Karpas-422 (cell line): ENCODE measurements at regions not wholly inside any gene's neighbourhood (a gene's known extent, or its start where the extent isn't known, plus 50 kb on each side); places are given as distances from the start of the nearest gene placed in this dataset.

ENCODE experiments used
- DNase-seq: peaks from one replicate; pipeline ENCODE4 v3.0.0-alpha.2; 2015
- H2AFZ ChIP-seq: fragments of 200-600 bp; sonication (generic); 2 replicates; pipeline ENCODE4 v1.6.1; 2014; ENCODE audit warnings: antibody characterized with exemption, low read length, mixed read lengths
- H3K27ac ChIP-seq: fragments of 200-600 bp; sonication (generic); 2 replicates; pipeline ENCODE4 v1.5.1; 2014; ENCODE audit warnings: mild to moderate bottlenecking, low read length, moderate library complexity
- H3K27me3 ChIP-seq: fragments of 200-600 bp; sonication (generic); 2 replicates; pipeline ENCODE4 v1.6.1; 2014; ENCODE audit warnings: low read length, mixed read lengths
- H3K36me3 ChIP-seq: fragments of 200-600 bp; sonication (generic); 2 replicates; pipeline ENCODE4 v1.6.1; 2014; ENCODE audit warnings: low read length, mixed read lengths; ENCODE audit not compliant: insufficient read depth
- H3K4me1 ChIP-seq: fragments of 200-600 bp; sonication (generic); 2 replicates; pipeline ENCODE4 v1.6.1; 2014; ENCODE audit warnings: mild to moderate bottlenecking, low read length, mixed read lengths
- H3K4me2 ChIP-seq: fragments of 200-600 bp; sonication (generic); 2 replicates; pipeline ENCODE4 v1.6.1; 2014; ENCODE audit warnings: low read length, low read depth, mild to moderate bottlenecking; ENCODE audit not compliant: poor library complexity, severe bottlenecking
- H3K4me3 ChIP-seq: fragments of 200-600 bp; sonication (generic); 2 replicates; pipeline ENCODE4 v1.5.1; 2014; ENCODE audit warnings: mild to moderate bottlenecking, antibody characterized with exemption, low read length, mixed read lengths
- H3K79me2 ChIP-seq: fragments of 200-600 bp; sonication (generic); 2 replicates; pipeline ENCODE4 v1.6.1; 2014; ENCODE audit warnings: mild to moderate bottlenecking, low read length, mixed read lengths
- H3K9ac ChIP-seq: fragments of 200-600 bp; sonication (generic); 2 replicates; pipeline ENCODE4 v1.6.0; 2014; ENCODE audit warnings: low read length
- H3K9me2 ChIP-seq: fragments of 200-600 bp; sonication (generic), shearing (Covaris generic); replicated peaks from 2 replicates; pipeline ENCODE4 v1.6.0; 2014; ENCODE audit warnings: mild to moderate bottlenecking, low read length, moderate library complexity; ENCODE audit not compliant: insufficient read depth
- H3K9me3 ChIP-seq: fragments of 300-700, 200-600 bp; sonication (generic); 2 replicates; pipeline ENCODE4 v1.6.1; 2014; ENCODE audit warnings: low read length, mixed read lengths
- H4K20me1 ChIP-seq: fragments of 200-600 bp; sonication (generic); 2 replicates; pipeline ENCODE4 v1.6.1; 2014; ENCODE audit warnings: mild to moderate bottlenecking, antibody characterized with exemption, low read length, low read depth; ENCODE audit not compliant: insufficient read depth

GRCh38 chr7:130831817-130832481, 97.9 kb upstream of the KLF14 start:
- Histone ChIP-seq H4K20me1 (no peaks in the 10 kb centered on the region), H3K4me1 (no peaks in the 10 kb centered on the region), H3K4me2 (no peak overlapping the region), H3K27ac (no peak overlapping the region), H3K79me2 (no peaks in the 10 kb centered on the region), H3K36me3 (no peaks in the 10 kb centered on the region), H3K9me3 (no peaks in the 10 kb centered on the region; the same call in 1 of the 2 replicates), H3K9ac (no peak overlapping the region), H3K27me3 (no peaks in the 10 kb centered on the region), H2AFZ (no peak overlapping the region), H3K9me2 (no peaks in the 10 kb centered on the region), H3K4me3 (no peak overlapping the region)
- DNase-seq, result peak; percentile 64

GRCh38 chr7:130838738-130839137, 104.7 kb upstream of the KLF14 start:
- no peaks in the 10 kb centered on the region for H3K9me3 ChIP-seq
- no peak overlapping the region for H2AFZ ChIP-seq
- H3K27me3 ChIP-seq, result no peaks in the 10 kb centered on the region
- peaks cover 6% of the 10 kb centered on the region; the same call in 1 of the 2 replicates for H3K4me1 ChIP-seq
- no peaks in the 10 kb centered on the region for H4K20me1 ChIP-seq
- H3K27ac ChIP-seq, result no peak overlapping the region
- H3K4me2 ChIP-seq, result no peak overlapping the region
- no peaks in the 10 kb centered on the region for H3K79me2 ChIP-seq
- no peak overlapping the region for H3K9ac ChIP-seq
- no peak for DNase-seq
- H3K36me3 ChIP-seq, result no peaks in the 10 kb centered on the region
- H3K9me2 ChIP-seq, result no peaks in the 10 kb centered on the region
- no peak overlapping the region for H3K4me3 ChIP-seq

- no peak overlapping the region for H3K27ac ChIP-seq
- H3K4me2 ChIP-seq, result no peak overlapping the region
- H3K9me3 ChIP-seq, result no peaks in the 10 kb centered on the region
- H3K4me1 ChIP-seq, result peaks cover 6% of the 10 kb centered on the region; the same call in 1 of the 2 replicates
- H4K20me1 ChIP-seq, result no peaks in the 10 kb centered on the region
- H3K27me3 ChIP-seq, result no peaks in the 10 kb centered on the region
- DNase-seq, result no peak
- H3K9me2 ChIP-seq, result no peaks in the 10 kb centered on the region
- no peak overlapping the region for H3K4me3 ChIP-seq
- no peaks in the 10 kb centered on the region for H3K79me2 ChIP-seq
- no peak overlapping the region for H2AFZ ChIP-seq
- no peak overlapping the region for H3K9ac ChIP-seq
- no peaks in the 10 kb centered on the region for H3K36me3 ChIP-seq
Observed at GRCh38 chr7:130840599-130840998, 106.6 kb upstream of the KLF14 start.

- no peaks in the 10 kb centered on the region for H3K9me2 ChIP-seq
- no peak overlapping the region for H3K27ac ChIP-seq
- H3K9ac ChIP-seq, result no peak overlapping the region
- no peak for DNase-seq
- H4K20me1 ChIP-seq, result no peaks in the 10 kb centered on the region
- no peaks in the 10 kb centered on the region for H3K27me3 ChIP-seq
- no peak overlapping the region for H3K4me3 ChIP-seq
- H3K9me3 ChIP-seq, result no peaks in the 10 kb centered on the region
- H3K4me2 ChIP-seq, result no peak overlapping the region
- no peaks in the 10 kb centered on the region for H3K79me2 ChIP-seq
- H2AFZ ChIP-seq, result no peak overlapping the region
- H3K36me3 ChIP-seq, result no peaks in the 10 kb centered on the region
- H3K4me1 ChIP-seq, result peaks cover 6% of the 10 kb centered on the region; the same call in 1 of the 2 replicates
Observed at GRCh38 chr7:130841416-130841815, 107.4 kb upstream of the KLF14 start.

- H3K27me3 ChIP-seq, result no peaks in the 10 kb centered on the region
- H3K9ac ChIP-seq, result no peak overlapping the region
- H2AFZ ChIP-seq, result no peak overlapping the region
- H3K79me2 ChIP-seq, result no peaks in the 10 kb centered on the region
- no peak for DNase-seq
- H3K27ac ChIP-seq, result no peak overlapping the region
- no peaks in the 10 kb centered on the region for H3K9me3 ChIP-seq
- H3K4me3 ChIP-seq, result no peak overlapping the region
- peaks cover 6% of the 10 kb centered on the region; the same call in 1 of the 2 replicates for H3K4me1 ChIP-seq
- no peaks in the 10 kb centered on the region for H4K20me1 ChIP-seq
- no peaks in the 10 kb centered on the region for H3K9me2 ChIP-seq
- no peaks in the 10 kb centered on the region for H3K36me3 ChIP-seq
- H3K4me2 ChIP-seq, result no peak overlapping the region
Observed at GRCh38 chr7:130843703-130844102, 109.7 kb upstream of the KLF14 start.

- H3K79me2 ChIP-seq, result no peaks in the 10 kb centered on the region
- no peak overlapping the region for H3K9ac ChIP-seq
Observed at GRCh38 chr7:130844811-130845580, 111.0 kb upstream of the KLF14 start.

GRCh38 chr7:130845581-130846085, 111.6 kb upstream of the KLF14 start:
- Histone ChIP-seq H2AFZ (no peak overlapping the region), H3K9ac (no peak overlapping the region), H3K4me2 (no peak overlapping the region), H3K4me3 (no peak overlapping the region), H3K27ac (no peak overlapping the region), H3K79me2 (no peaks in the 10 kb centered on the region), H3K27me3 (no peaks in the 10 kb centered on the region), H3K4me1 (peaks cover 5% of the 10 kb centered on the region; the same call in 1 of the 2 replicates), H3K36me3 (no peaks in the 10 kb centered on the region), H3K9me2 (no peaks in the 10 kb centered on the region), H4K20me1 (no peaks in the 10 kb centered on the region), H3K9me3 (no peaks in the 10 kb centered on the region)
- DNase-seq, result no peak

More at GRCh38 chr7:130844811-130845580, 111.0 kb upstream of the KLF14 start:
- Histone ChIP-seq H4K20me1 (no peaks in the 10 kb centered on the region), H2AFZ (no peak overlapping the region), H3K4me1 (peaks cover 6% of the 10 kb centered on the region; the same call in 1 of the 2 replicates), H3K9me2 (no peaks in the 10 kb centered on the region), H3K4me3 (no peak overlapping the region), H3K27ac (no peak overlapping the region), H3K9me3 (no peaks in the 10 kb centered on the region), H3K27me3 (no peaks in the 10 kb centered on the region), H3K4me2 (no peak overlapping the region), H3K36me3 (no peaks in the 10 kb centered on the region)
- no peak for DNase-seq

GRCh38 chr7:130849604-130850003, 115.6 kb upstream of the KLF14 start:
- no peaks in the 10 kb centered on the region for H3K36me3 ChIP-seq
- H4K20me1 ChIP-seq, result 0 out of 2 replicates have a peak, but pooled peaks cover 4% of the 10 kb centered on the region
- no peaks in the 10 kb centered on the region for H3K9me3 ChIP-seq
- H3K9me2 ChIP-seq, result no peaks in the 10 kb centered on the region
- H3K4me2 ChIP-seq, result no peak overlapping the region
- no peak overlapping the region for H3K27ac ChIP-seq
- H3K9ac ChIP-seq, result no peak overlapping the region
- H3K4me1 ChIP-seq, result no peaks in the 10 kb centered on the region
- no peak overlapping the region for H3K4me3 ChIP-seq
- DNase-seq, result no peak
- H3K27me3 ChIP-seq, result no peaks in the 10 kb centered on the region
- no peaks in the 10 kb centered on the region for H3K79me2 ChIP-seq
- H2AFZ ChIP-seq, result no peak overlapping the region
